ENCODE measurements at regions not wholly inside any gene's neighbourhood (a gene's known extent, or its start where the extent isn't known, plus 50 kb on each side); places are given as distances from the start of the nearest gene placed in this dataset.

GRCh38 chr5:89981878-89982773 lies 427.4 kb downstream of the CETN3 start:
- Histone ChIP-seq H3K4me1 (ENCODE audit: insufficient read depth, low read length) (no peaks in the 10 kb centered on the region), H3K9me3 (ENCODE audit: insufficient read depth, low read depth, low read length) (no peaks in the 10 kb centered on the region), H3K27ac (ENCODE audit: low read depth, low read length) (no peak overlapping the region), H3K9ac (ENCODE audit: low read length) (no peak overlapping the region), H3K4me3 (ENCODE audit: insufficient read depth, low read depth, low read length) (no peak overlapping the region), H3K79me2 (ENCODE audit: insufficient read depth, low read length) (no peaks in the 10 kb centered on the region), H3K4me2 (ENCODE audit: low read length) (no peak overlapping the region), H3K27me3 (ENCODE audit: insufficient read depth, low read length) (no peaks in the 10 kb centered on the region), H2AFZ (ENCODE audit: low read depth, low read length) (no peak overlapping the region), H4K20me1 (ENCODE audit: insufficient read depth, low read length) (no peaks in the 10 kb centered on the region), H3K36me3 (ENCODE audit: insufficient read depth, low read length) (no peaks in the 10 kb centered on the region)
- FAIRE-seq (no peak), DNase-seq (ENCODE audit: low read depth) (no peak)
- Mint-ChIP-seq H3K9me3 (ENCODE audit: unreplicated experiment) (no peaks in the 10 kb centered on the region), H3K27me3 (ENCODE audit: low read depth, unreplicated experiment) (no peaks in the 10 kb centered on the region), H3K27ac (ENCODE audit: unreplicated experiment) (no peak overlapping the region), H3K4me3 (ENCODE audit: unreplicated experiment) (no peak overlapping the region), H3K36me3 (ENCODE audit: low read depth, unreplicated experiment) (no peaks in the 10 kb centered on the region), H3K4me1 (ENCODE audit: low read depth, unreplicated experiment) (no peaks in the 10 kb centered on the region)
- TF ChIP-seq EZH2 (IDR thresholded peaks at IDR 0.05; ENCODE audit: insufficient read depth, low read length) = no peak
- TF ChIP-seq, protein P1, sequence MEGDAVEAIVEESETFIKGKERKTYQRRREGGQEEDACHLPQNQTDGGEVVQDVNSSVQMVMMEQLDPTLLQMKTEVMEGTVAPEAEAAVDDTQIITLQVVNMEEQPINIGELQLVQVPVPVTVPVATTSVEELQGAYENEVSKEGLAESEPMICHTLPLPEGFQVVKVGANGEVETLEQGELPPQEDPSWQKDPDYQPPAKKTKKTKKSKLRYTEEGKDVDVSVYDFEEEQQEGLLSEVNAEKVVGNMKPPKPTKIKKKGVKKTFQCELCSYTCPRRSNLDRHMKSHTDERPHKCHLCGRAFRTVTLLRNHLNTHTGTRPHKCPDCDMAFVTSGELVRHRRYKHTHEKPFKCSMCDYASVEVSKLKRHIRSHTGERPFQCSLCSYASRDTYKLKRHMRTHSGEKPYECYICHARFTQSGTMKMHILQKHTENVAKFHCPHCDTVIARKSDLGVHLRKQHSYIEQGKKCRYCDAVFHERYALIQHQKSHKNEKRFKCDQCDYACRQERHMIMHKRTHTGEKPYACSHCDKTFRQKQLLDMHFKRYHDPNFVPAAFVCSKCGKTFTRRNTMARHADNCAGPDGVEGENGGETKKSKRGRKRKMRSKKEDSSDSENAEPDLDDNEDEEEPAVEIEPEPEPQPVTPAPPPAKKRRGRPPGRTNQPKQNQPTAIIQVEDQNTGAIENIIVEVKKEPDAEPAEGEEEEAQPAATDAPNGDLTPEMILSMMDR (IDR thresholded peaks at IDR 0.05; ENCODE audit: insufficient read depth, low read depth, low read length) = no peak

GRCh38 chr5:89981021-89981420 lies 428.5 kb downstream of the CETN3 start:
- H3K9me3 ChIP-seq (ENCODE audit: insufficient read depth, low read depth, low read length) = no peaks in the 10 kb centered on the region
- H3K4me3 ChIP-seq (ENCODE audit: insufficient read depth, low read depth, low read length) = no peak overlapping the region
- H3K27ac Mint-ChIP-seq (ENCODE audit: unreplicated experiment) = no peak overlapping the region
- H3K4me3 Mint-ChIP-seq (ENCODE audit: unreplicated experiment) = no peak overlapping the region
- H3K9ac ChIP-seq (ENCODE audit: low read length) = no peak overlapping the region
- no peak overlapping the region for H3K27ac ChIP-seq (ENCODE audit: low read depth, low read length)
- no peaks in the 10 kb centered on the region for H3K79me2 ChIP-seq (ENCODE audit: insufficient read depth, low read length)
- TF ChIP-seq EZH2 (IDR thresholded peaks at IDR 0.05; ENCODE audit: insufficient read depth, low read length) = no peak
- TF ChIP-seq, protein P1 (IDR thresholded peaks at IDR 0.05; ENCODE audit: insufficient read depth, low read depth, low read length) = no peak
- H3K4me1 ChIP-seq (ENCODE audit: insufficient read depth, low read length) = no peaks in the 10 kb centered on the region
- no peaks in the 10 kb centered on the region for H3K36me3 Mint-ChIP-seq (ENCODE audit: low read depth, unreplicated experiment)
- no peaks in the 10 kb centered on the region for H3K9me3 Mint-ChIP-seq (ENCODE audit: unreplicated experiment)
- no peak overlapping the region for H3K4me2 ChIP-seq (ENCODE audit: low read length)
- H3K27me3 Mint-ChIP-seq (ENCODE audit: low read depth, unreplicated experiment) = no peaks in the 10 kb centered on the region
- no peaks in the 10 kb centered on the region for H3K4me1 Mint-ChIP-seq (ENCODE audit: low read depth, unreplicated experiment)
- FAIRE-seq = no peak
- no peak for DNase-seq (ENCODE audit: low read depth)
- H3K36me3 ChIP-seq (ENCODE audit: insufficient read depth, low read length) = no peaks in the 10 kb centered on the region
- no peaks in the 10 kb centered on the region for H3K27me3 ChIP-seq (ENCODE audit: insufficient read depth, low read length)
- H2AFZ ChIP-seq (ENCODE audit: low read depth, low read length) = no peak overlapping the region
- H4K20me1 ChIP-seq (ENCODE audit: insufficient read depth, low read length) = no peaks in the 10 kb centered on the region

DNA sequence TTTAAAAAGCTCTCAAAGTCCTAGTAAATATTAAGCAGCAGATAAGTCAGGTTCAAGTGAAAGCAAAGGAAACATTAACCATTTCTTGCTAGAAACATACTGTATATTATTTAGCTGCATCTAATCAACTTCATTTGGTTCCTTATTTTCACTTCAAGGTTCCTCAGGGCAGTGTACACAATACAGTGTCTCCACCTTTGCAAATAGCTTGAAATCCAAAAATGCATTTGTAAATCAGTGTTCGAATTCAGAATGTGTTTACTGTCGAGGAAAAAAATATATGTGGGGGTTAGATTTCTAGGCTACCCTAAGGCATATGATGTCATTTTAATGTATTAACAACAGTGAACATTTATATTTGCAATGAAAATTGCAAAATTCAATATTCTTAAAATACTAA lies 436.0 kb downstream of the CETN3 start:
- no peaks in the 10 kb centered on the region for H3K36me3 Mint-ChIP-seq (ENCODE audit: low read depth, unreplicated experiment)
- H3K27me3 Mint-ChIP-seq (ENCODE audit: low read depth, unreplicated experiment) = no peaks in the 10 kb centered on the region
- H3K27me3 ChIP-seq (ENCODE audit: insufficient read depth, low read length) = no peaks in the 10 kb centered on the region
- H3K4me3 Mint-ChIP-seq (ENCODE audit: unreplicated experiment) = no peak overlapping the region
- H3K9me3 Mint-ChIP-seq (ENCODE audit: unreplicated experiment) = no peaks in the 10 kb centered on the region
- DNase-seq (ENCODE audit: low read depth) (no peak), FAIRE-seq (no peak)
- H3K4me2 ChIP-seq (ENCODE audit: low read length) = no peak overlapping the region
- no peaks in the 10 kb centered on the region for H3K79me2 ChIP-seq (ENCODE audit: insufficient read depth, low read length)
- H3K4me1 Mint-ChIP-seq (ENCODE audit: low read depth, unreplicated experiment) = peaks cover 6% of the 10 kb centered on the region
- H4K20me1 ChIP-seq (ENCODE audit: insufficient read depth, low read length) = no peaks in the 10 kb centered on the region
- H2AFZ ChIP-seq (ENCODE audit: low read depth, low read length) = no peak overlapping the region
- no peak overlapping the region for H3K27ac Mint-ChIP-seq (ENCODE audit: unreplicated experiment)
- H3K9me3 ChIP-seq (ENCODE audit: insufficient read depth, low read depth, low read length) = no peaks in the 10 kb centered on the region
- no peaks in the 10 kb centered on the region for H3K36me3 ChIP-seq (ENCODE audit: insufficient read depth, low read length)
- H3K4me3 ChIP-seq (ENCODE audit: insufficient read depth, low read depth, low read length) = no peak overlapping the region
- no peak overlapping the region for H3K27ac ChIP-seq (ENCODE audit: low read depth, low read length)
- H3K4me1 ChIP-seq (ENCODE audit: insufficient read depth, low read length) = peaks cover 6% of the 10 kb centered on the region
- H3K9ac ChIP-seq (ENCODE audit: low read length) = no peak overlapping the region
- TF ChIP-seq, protein P1 (IDR thresholded peaks at IDR 0.05; ENCODE audit: insufficient read depth, low read depth, low read length) = no peak
- TF ChIP-seq EZH2 (IDR thresholded peaks at IDR 0.05; ENCODE audit: insufficient read depth, low read length) = no peak
